Activated CD8-positive, alpha-beta memory T cell treated with anti-CD3 and anti-CD28 coated beads, Interleukin-2, amount 10 ng/mL, durations not matched to agents 7 days and 5 days (primary cell): ENCODE measurements at regions not wholly inside any gene's neighbourhood (a gene's known extent, or its start where the extent isn't known, plus 50 kb on each side); places are given as distances from the start of the nearest gene placed in this dataset.

Source experiments
- ATAC-seq: fragments of 150-1000 bp; cut with Tn5 transposase; one replicate; pipeline ENCODE4 v1.10.0; 2021; ENCODE audit warnings: moderate library complexity
- CTCF ChIA-PET: fragments of 350-600 bp; sonication (Branson Sonifier 250); formaldehyde crosslinking; loops from one replicate; lab custom pipeline; 2021; ENCODE audit warnings: antibody characterized with exemption; lab: Charles Lee
- DNase-seq: peaks from one replicate; pipeline ENCODE4 v3.0.0-alpha.2; 2020
- H3K27ac Mint-ChIP-seq: one replicate; pipeline ENCODE4 v1.8.0; 2021; ENCODE audit warnings: mild to moderate bottlenecking, mixed read lengths
- H3K27me3 Mint-ChIP-seq: one replicate; pipeline ENCODE4 v1.8.0; 2021; ENCODE audit warnings: mixed read lengths
- H3K36me3 Mint-ChIP-seq: one replicate; pipeline ENCODE4 v1.8.0; 2021; ENCODE audit warnings: mild to moderate bottlenecking, mixed read lengths
- H3K4me1 Mint-ChIP-seq: one replicate; pipeline ENCODE4 v1.8.0; 2021; ENCODE audit warnings: mixed read lengths
- H3K4me3 Mint-ChIP-seq: one replicate; pipeline ENCODE4 v1.8.0; 2021; ENCODE audit warnings: mild to moderate bottlenecking, moderate library complexity, mixed read lengths
- H3K9me3 Mint-ChIP-seq: one replicate; pipeline ENCODE4 v1.8.0; 2022; ENCODE audit warnings: low read depth, mixed read lengths

- no peak for ATAC-seq
- Mint-ChIP-seq H3K27ac (no peak overlapping the region), H3K4me1 (no peaks in the 10 kb centered on the region), H3K4me3 (no peak overlapping the region), H3K36me3 (no peaks in the 10 kb centered on the region), H3K27me3 (peaks cover 17% of the 10 kb centered on the region), H3K9me3 (no peaks in the 10 kb centered on the region)
- no peak for DNase-seq
- CTCF ChIA-PET, result no interaction called here
Measured at GRCh38 chr2:41729800-41730364, 317.9 kb upstream of the PKDCC start.

GRCh38 chr2:41735006-41735405, 312.8 kb upstream of the PKDCC start:
- ATAC-seq (no peak), DNase-seq (no peak)
- Mint-ChIP-seq H3K9me3 (no peaks in the 10 kb centered on the region), H3K4me3 (no peak overlapping the region), H3K27me3 (peaks cover 19% of the 10 kb centered on the region), H3K27ac (no peak overlapping the region), H3K36me3 (no peaks in the 10 kb centered on the region), H3K4me1 (peaks cover 12% of the 10 kb centered on the region)
- CTCF ChIA-PET, result interaction anchor here (1.1 kb wide), 1 partner anchor 14 kb away, joined by 3 read pairs; no protein-coding TSS in a partner anchor

- H3K27ac Mint-ChIP-seq, result no peak overlapping the region
- ATAC-seq, result no peak
Measured at GRCh38 chr2:41735476-41735875, 312.3 kb upstream of the PKDCC start.

DNA sequence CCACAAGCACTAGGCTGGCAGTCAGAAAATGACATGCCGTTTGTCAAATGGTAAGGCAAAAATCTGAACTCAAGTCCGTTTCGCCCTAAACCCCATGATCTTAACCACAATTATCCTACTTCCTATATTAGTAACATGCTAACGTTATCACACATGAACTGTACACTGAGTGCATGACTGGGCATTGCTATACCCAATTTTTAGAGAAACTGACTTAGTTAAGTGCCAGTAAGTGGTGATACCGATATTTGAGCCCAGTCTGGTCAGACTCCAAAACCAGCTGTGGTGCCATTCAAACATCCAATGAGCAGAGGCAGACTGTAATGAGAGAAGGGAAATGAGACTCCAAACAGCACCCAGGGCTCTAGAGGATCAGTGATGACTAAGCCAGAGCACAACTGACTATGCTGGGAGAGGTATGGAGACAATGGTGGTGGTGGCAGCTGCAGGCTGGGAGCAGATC, 311.7 kb upstream of the PKDCC start:
- peaks cover 12% of the 10 kb centered on the region for H3K4me1 Mint-ChIP-seq
- H3K27me3 Mint-ChIP-seq, result peaks cover 15% of the 10 kb centered on the region
- CTCF ChIA-PET, result no interaction called here
- H3K9me3 Mint-ChIP-seq, result no peaks in the 10 kb centered on the region
- H3K27ac Mint-ChIP-seq, result no peak overlapping the region
- no peak for DNase-seq
- no peak overlapping the region for H3K4me3 Mint-ChIP-seq
- no peaks in the 10 kb centered on the region for H3K36me3 Mint-ChIP-seq
- peak; percentile 51 for ATAC-seq

More at GRCh38 chr2:41735476-41735875, 312.3 kb upstream of the PKDCC start:
- DNase-seq, result no peak
- Mint-ChIP-seq H3K9me3 (no peaks in the 10 kb centered on the region), H3K36me3 (no peaks in the 10 kb centered on the region), H3K4me1 (peaks cover 12% of the 10 kb centered on the region), H3K4me3 (no peak overlapping the region), H3K27me3 (peaks cover 17% of the 10 kb centered on the region)
- CTCF ChIA-PET, result interaction anchor here (1.1 kb wide), 1 partner anchor 14 kb away, joined by 3 read pairs; no protein-coding TSS in a partner anchor

DNA sequence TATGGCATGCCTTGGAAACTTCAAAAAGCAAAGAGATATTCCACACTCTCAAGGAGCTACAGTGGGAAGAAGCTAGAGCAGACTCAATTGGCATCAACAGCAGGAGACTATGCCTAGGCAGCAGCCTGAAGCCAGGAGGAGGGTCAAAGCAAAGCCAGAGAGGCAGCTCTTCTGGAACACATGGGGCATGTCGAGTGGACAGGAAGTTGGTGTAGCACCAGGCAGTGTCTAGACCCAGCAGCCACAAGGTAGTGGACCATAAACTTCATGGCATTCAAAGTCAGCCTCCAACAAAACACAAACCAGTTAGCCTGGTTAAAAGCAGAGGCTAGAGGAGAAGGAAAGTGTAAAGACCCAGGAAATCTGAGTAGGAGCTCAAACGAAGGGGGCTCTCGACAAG, 311.2 kb upstream of the PKDCC start:
- DNase-seq, result no peak
- CTCF ChIA-PET, result no interaction called here

GRCh38 chr2:41737888-41738287, 309.9 kb upstream of the PKDCC start:
- CTCF ChIA-PET, result interaction anchor here (0.6 kb wide), 1 partner anchor 194 kb away, joined by 5 read pairs; no protein-coding TSS in a partner anchor
- no peak for DNase-seq
- no peak overlapping the region for H3K4me3 Mint-ChIP-seq
- ATAC-seq, result no peak
- no peaks in the 10 kb centered on the region for H3K36me3 Mint-ChIP-seq
- H3K9me3 Mint-ChIP-seq, result no peaks in the 10 kb centered on the region
- peaks cover 12% of the 10 kb centered on the region for H3K4me1 Mint-ChIP-seq
- H3K27ac Mint-ChIP-seq, result no peak overlapping the region
- H3K27me3 Mint-ChIP-seq, result peaks cover 9% of the 10 kb centered on the region

More for the DNA sequence above, 311.2 kb upstream of the PKDCC start:
- no peaks in the 10 kb centered on the region for H3K9me3 Mint-ChIP-seq
- no peaks in the 10 kb centered on the region for H3K36me3 Mint-ChIP-seq
- H3K27ac Mint-ChIP-seq, result no peak overlapping the region
- no peak for ATAC-seq
- H3K4me1 Mint-ChIP-seq, result peaks cover 12% of the 10 kb centered on the region
- H3K4me3 Mint-ChIP-seq, result no peak overlapping the region
- H3K27me3 Mint-ChIP-seq, result peaks cover 14% of the 10 kb centered on the region

GRCh38 chr2:41741951-41742595, 305.7 kb upstream of the PKDCC start:
- H3K36me3 Mint-ChIP-seq, result no peaks in the 10 kb centered on the region
- H3K4me1 Mint-ChIP-seq, result no peaks in the 10 kb centered on the region
- no peaks in the 10 kb centered on the region for H3K9me3 Mint-ChIP-seq
- no peak overlapping the region for H3K27ac Mint-ChIP-seq
- CTCF ChIA-PET, result interaction anchor here (1.5 kb wide), 1 partner anchor 11 kb away, joined by 3 read pairs; no protein-coding TSS in a partner anchor
- no peak for DNase-seq
- peaks cover 3% of the 10 kb centered on the region for H3K27me3 Mint-ChIP-seq
- ATAC-seq, result no peak
- H3K4me3 Mint-ChIP-seq, result no peak overlapping the region

DNA sequence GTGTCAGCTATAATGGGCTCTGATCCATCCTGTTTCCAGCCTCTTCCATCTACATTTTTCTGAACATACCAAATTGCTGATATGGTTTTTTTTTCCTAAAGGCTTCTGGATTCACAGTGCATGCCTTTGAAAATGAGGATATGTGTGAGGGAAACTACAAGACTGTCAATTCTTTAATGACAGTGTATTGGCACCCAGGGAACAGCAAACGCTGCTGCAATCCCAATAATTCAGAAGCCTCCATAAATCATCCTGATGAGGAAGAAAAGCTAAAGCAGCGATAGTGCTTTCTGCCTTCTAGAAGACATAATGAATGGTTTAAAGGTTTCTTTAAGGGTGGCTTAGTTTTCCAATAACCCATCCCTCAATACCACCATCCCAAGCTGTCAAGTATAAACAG, 304.5 kb upstream of the PKDCC start:
- peaks cover 3% of the 10 kb centered on the region for H3K27me3 Mint-ChIP-seq
- DNase-seq (no peak), ATAC-seq (no peak)
- H3K27ac Mint-ChIP-seq, result no peak overlapping the region
- H3K36me3 Mint-ChIP-seq, result no peaks in the 10 kb centered on the region
- CTCF ChIA-PET, result interaction anchor here (1.5 kb wide), 1 partner anchor 10 kb away, joined by 3 read pairs; no protein-coding TSS in a partner anchor
- no peaks in the 10 kb centered on the region for H3K9me3 Mint-ChIP-seq
- no peaks in the 10 kb centered on the region for H3K4me1 Mint-ChIP-seq
- H3K4me3 Mint-ChIP-seq, result no peak overlapping the region

DNA sequence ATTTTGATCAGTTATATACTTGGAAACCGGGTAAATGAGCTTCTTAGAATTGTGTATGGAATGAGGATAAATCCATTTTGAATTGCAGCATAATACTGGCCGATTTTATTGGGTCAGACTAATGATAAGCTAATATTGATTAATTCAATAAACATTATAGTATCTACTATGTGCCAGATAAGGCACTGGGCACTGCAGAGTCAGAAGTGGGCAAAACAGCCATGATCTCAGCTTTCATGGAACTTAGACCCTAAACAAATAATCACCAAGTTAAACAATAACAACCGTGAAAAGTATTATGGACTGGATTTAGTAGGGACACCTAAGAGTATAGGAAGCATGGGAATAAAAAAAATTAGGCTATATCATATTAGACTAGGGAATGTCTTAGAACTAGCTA, 297.0 kb upstream of the PKDCC start:
- Mint-ChIP-seq H3K27ac (no peak overlapping the region), H3K4me3 (no peak overlapping the region), H3K36me3 (no peaks in the 10 kb centered on the region), H3K27me3 (peaks cover 7% of the 10 kb centered on the region), H3K9me3 (no peaks in the 10 kb centered on the region), H3K4me1 (no peaks in the 10 kb centered on the region)
- CTCF ChIA-PET, result no interaction called here
- ATAC-seq (no peak), DNase-seq (no peak)

- Mint-ChIP-seq H3K4me3 (no peak overlapping the region), H3K27me3 (peaks cover 12% of the 10 kb centered on the region), H3K4me1 (no peaks in the 10 kb centered on the region), H3K27ac (no peak overlapping the region), H3K9me3 (no peaks in the 10 kb centered on the region), H3K36me3 (no peaks in the 10 kb centered on the region)
- no peak for DNase-seq
- CTCF ChIA-PET, result no interaction called here
- no peak for ATAC-seq
Measured at GRCh38 chr2:41759880-41760279, 287.9 kb upstream of the PKDCC start.

DNA sequence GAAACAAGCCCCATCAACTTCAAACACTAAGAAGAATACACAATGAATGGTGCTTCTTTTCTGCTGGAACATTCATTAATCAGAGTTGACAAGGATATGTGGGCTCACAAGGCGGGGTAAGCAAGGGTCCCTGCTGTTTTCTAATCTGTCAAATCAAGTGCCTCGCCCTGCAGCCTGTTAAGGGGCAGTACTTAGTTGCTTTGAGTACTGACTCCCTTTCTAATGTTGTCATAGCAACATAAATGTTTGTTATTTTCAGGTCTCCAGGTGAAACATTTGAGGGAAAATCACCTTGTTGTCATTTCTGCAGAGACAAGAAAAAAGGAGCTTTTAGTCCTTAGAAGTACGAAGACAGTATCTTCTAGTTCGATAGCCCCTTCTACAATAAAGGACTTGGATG, 284.7 kb upstream of the PKDCC start:
- peaks cover 3% of the 10 kb centered on the region for H3K27me3 Mint-ChIP-seq
- ATAC-seq, result no peak
- H3K27ac Mint-ChIP-seq, result no peak overlapping the region
- H3K4me1 Mint-ChIP-seq, result no peaks in the 10 kb centered on the region
- no peaks in the 10 kb centered on the region for H3K36me3 Mint-ChIP-seq
- H3K9me3 Mint-ChIP-seq, result no peaks in the 10 kb centered on the region
- H3K4me3 Mint-ChIP-seq, result no peak overlapping the region
- CTCF ChIA-PET, result no interaction called here
- DNase-seq, result no peak

- no peak overlapping the region for H3K4me3 Mint-ChIP-seq
- DNase-seq (no peak), ATAC-seq (no peak)
- no peaks in the 10 kb centered on the region for H3K36me3 Mint-ChIP-seq
- H3K27me3 Mint-ChIP-seq, result no peaks in the 10 kb centered on the region
- H3K9me3 Mint-ChIP-seq, result no peaks in the 10 kb centered on the region
- CTCF ChIA-PET, result no interaction called here
- no peaks in the 10 kb centered on the region for H3K4me1 Mint-ChIP-seq
- no peak overlapping the region for H3K27ac Mint-ChIP-seq
Measured at GRCh38 chr2:41764131-41764530, 283.7 kb upstream of the PKDCC start.

GRCh38 chr2:41764919-41765318, 282.9 kb upstream of the PKDCC start:
- DNase-seq (no peak), ATAC-seq (no peak)
- no peaks in the 10 kb centered on the region for H3K4me1 Mint-ChIP-seq
- CTCF ChIA-PET, result interaction anchor here (0.9 kb wide), 1 partner anchor 67 kb away, joined by 3 read pairs; no protein-coding TSS in a partner anchor
- no peak overlapping the region for H3K4me3 Mint-ChIP-seq
- peaks cover 4% of the 10 kb centered on the region for H3K27me3 Mint-ChIP-seq
- H3K27ac Mint-ChIP-seq, result no peak overlapping the region
- no peaks in the 10 kb centered on the region for H3K9me3 Mint-ChIP-seq
- no peaks in the 10 kb centered on the region for H3K36me3 Mint-ChIP-seq

DNA sequence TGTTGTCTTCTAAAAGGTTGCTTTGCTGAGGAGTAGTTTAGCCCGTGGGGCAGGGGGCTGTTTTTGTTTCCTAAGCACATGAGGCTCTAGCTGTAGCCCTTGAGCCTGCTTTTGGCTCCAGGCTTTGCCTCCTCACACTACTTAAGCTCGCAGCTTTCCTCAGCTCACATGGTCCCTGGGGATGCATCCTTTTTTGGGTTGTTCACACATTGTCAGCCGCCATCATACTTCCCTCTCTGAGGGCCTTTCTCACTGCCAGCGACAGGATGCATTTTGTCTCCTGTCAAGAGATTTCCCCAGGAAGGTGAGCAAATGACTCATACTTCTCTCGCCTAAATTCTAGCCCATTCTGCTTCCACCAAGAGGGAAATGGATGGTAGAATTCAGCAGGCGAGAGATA, 279.5 kb upstream of the PKDCC start:
- Mint-ChIP-seq H3K4me1 (no peaks in the 10 kb centered on the region), H3K27me3 (peaks cover 10% of the 10 kb centered on the region), H3K4me3 (no peak overlapping the region), H3K27ac (no peak overlapping the region), H3K9me3 (no peaks in the 10 kb centered on the region), H3K36me3 (no peaks in the 10 kb centered on the region)
- DNase-seq, result no peak
- no peak for ATAC-seq
- CTCF ChIA-PET, result no interaction called here
